A549 (cell line): ENCODE measurements at regions not wholly inside any gene's neighbourhood (a gene's known extent, or its start where the extent isn't known, plus 50 kb on each side); places are given as distances from the start of the nearest gene placed in this dataset.

Experiments
- ATAC-seq, 2 experiments: fragments of 200-7000 bp in 1 of 2; fragments of >200 bp in 1 of 2; cut with Nextera tagmentation in 1 of 2; cut with Tn5 transposase in 1 of 2; 3 replicates each; pipeline versions ENCODE4 v1.8.0 to v1.9.1; 2018 to 2020; ENCODE audit warnings: mild to moderate bottlenecking in 1 of 2, moderate library complexity in 1 of 2
- CTCF ChIA-PET: fragments of 300-600 bp; sonication (Branson Sonifier 250); formaldehyde crosslinking; extraction: SDS; loops from one replicate; lab custom pipeline; 2021; ENCODE audit warnings: antibody characterized with exemption, inconsistent platforms; lab: Yijun Ruan, JAX
- POLR2A ChIA-PET: fragments of 350-600 bp; formaldehyde crosslinking; extraction: SDS; loops from one replicate; lab custom pipeline; 2021; ENCODE audit warnings: antibody characterized with exemption, inconsistent platforms; lab: Yijun Ruan, JAX
- DNase-seq, 2 experiments: peaks; one replicate each; pipeline versions ENCODE4 v3.0.0 to v3.0.0-alpha.2; 2011 to 2016; ENCODE audit warnings: low read depth in 1 of 2, low spot score in 1 of 2
- FAIRE-seq: peaks from 2 replicates; lab custom pipeline; 2011; peaks lifted over from hg19 to GRCh38; lab: Jason Lieb, UNC
- H3K27ac ChIP-seq, 2 experiments: fragments of >200 bp; sonication (Bioruptor Twin); formaldehyde crosslinking; 3 replicates each; pipeline ENCODE4 v1.5.1; 2016 to 2017
- H3K4me1 ChIP-seq: fragments of >200 bp; sonication (Bioruptor Twin); formaldehyde crosslinking; 3 replicates; pipeline ENCODE4 v1.6.1; 2016
- H3K4me2 ChIP-seq: fragments of >200 bp; sonication (Bioruptor Twin); formaldehyde crosslinking; 3 replicates; pipeline ENCODE4 v1.6.1; 2016
- H3K4me3 ChIP-seq: fragments of >200 bp; sonication (Bioruptor Twin); formaldehyde crosslinking; 3 replicates; pipeline ENCODE4 v1.5.1; 2016
- H3K9me3 ChIP-seq: fragments of >200 bp; sonication (Bioruptor Twin); formaldehyde crosslinking; 3 replicates; pipeline ENCODE4 v1.6.1; 2016
- CBX2 ChIP-seq: fragments of 200-600 bp; sonication (generic); IDR thresholded peaks from 2 replicates; pipeline ENCODE4 v1.6.1; 2016; ENCODE audit warnings: low read depth, mild to moderate bottlenecking, borderline replicate concordance
- CBX8 ChIP-seq: fragments of 200-600 bp; sonication (generic); IDR thresholded peaks from 2 replicates; pipeline ENCODE4 v1.6.1; 2016
- EHMT2 ChIP-seq: fragments of 200-600 bp; sonication (generic); IDR thresholded peaks from 2 replicates; pipeline ENCODE4 v1.6.1; 2016; ENCODE audit warnings: antibody characterized with exemption, low read depth, mild to moderate bottlenecking, moderate library complexity
- FOSB ChIP-seq: fragments of 250-450 bp; sonication (Bioruptor Pico); IDR thresholded peaks from 2 replicates; pipeline ENCODE4 v1.5.0; 2020; ENCODE audit warnings: mild to moderate bottlenecking, moderate library complexity
- FOSL2 ChIP-seq, 2 experiments: fragments of 450-650 bp in 1 of 2; fragments of >200 bp in 1 of 2; sonication (Bioruptor Twin) in 1 of 2; formaldehyde crosslinking; IDR thresholded peaks; 2 replicates each; pipeline versions ENCODE4 v1.5.0 to v1.6.1; 2016 to 2020; ENCODE audit warnings: mild to moderate bottlenecking in 1 of 2, moderate library complexity in 1 of 2
- HOXB5 ChIP-seq: fragments of 250-450 bp; sonication (Bioruptor Pico); IDR thresholded peaks from 2 replicates; pipeline ENCODE4 v1.5.0; 2020; ENCODE audit warnings: mild to moderate bottlenecking, moderate library complexity
- RAD21 ChIP-seq, 2 experiments: fragments of >200 bp in 1 of 2; sonication (Bioruptor Twin) in 1 of 2; formaldehyde crosslinking in 1 of 2; IDR thresholded peaks in 1 of 2; conservative IDR thresholded peaks in 1 of 2; 2 replicates in 1 of 2; 3 replicates in 1 of 2; pipeline ENCODE4 v1.6.1; 2012 to 2018; ENCODE audit warnings: inconsistent platforms in 1 of 2
- RCOR1 ChIP-seq: fragments of 150-350 bp; IDR thresholded peaks from 2 replicates; pipeline ENCODE4 v1.6.1; 2014; ENCODE audit warnings: antibody characterized with exemption, low read length, low read depth
- REST ChIP-seq: fragments of 200-600 bp; sonication (generic); IDR thresholded peaks from 2 replicates; pipeline ENCODE4 v1.6.1; 2016; ENCODE audit warnings: antibody characterized with exemption, mild to moderate bottlenecking, moderate library complexity
- RFX5 ChIP-seq: fragments of 450-650 bp; IDR thresholded peaks from 2 replicates; pipeline ENCODE4 v1.7.1; 2014; ENCODE audit warnings: antibody characterized with exemption, mild to moderate bottlenecking, moderate library complexity
- SMC3 ChIP-seq: fragments of >200 bp; sonication (Bioruptor Twin); formaldehyde crosslinking; IDR thresholded peaks from 3 replicates; pipeline ENCODE4 v1.6.1; 2018; ENCODE audit warnings: inconsistent platforms
- USF2 ChIP-seq: fragments of 450-650 bp; IDR thresholded peaks from 2 replicates; pipeline ENCODE4 v1.6.1; 2014; ENCODE audit warnings: antibody characterized with exemption
- ZSCAN20 ChIP-seq: fragments of 250-450 bp; sonication (Bioruptor Pico); IDR thresholded peaks from 2 replicates; pipeline ENCODE4 v1.8.0; 2022; ENCODE audit warnings: mild to moderate bottlenecking, moderate library complexity
- WGBS: methylation state at CpG from one replicate; pipeline ENCODE4 v1.1.6; 2017; ENCODE audit errors: missing lambda C conversion rate; 5-methylcytosine and 5-hydroxymethylcytosine counted together
- TF ChIP-seq, protein P1 (sequence below): fragments of >200 bp; sonication (Bioruptor Twin); formaldehyde crosslinking; IDR thresholded peaks from 3 replicates; pipeline ENCODE4 v1.6.1; 2016
- TF ChIP-seq, protein P2 (sequence below): fragments of 250-450 bp; sonication (Bioruptor Pico); IDR thresholded peaks from 2 replicates; pipeline ENCODE4 v1.5.0; 2020; ENCODE audit warnings: low read depth, mild to moderate bottlenecking, moderate library complexity
- TF ChIP-seq, protein P3 (sequence below): IDR thresholded peaks from 2 replicates; pipeline ENCODE4 v1.6.1; 2012

- TF ChIP-seq, protein P1, sequence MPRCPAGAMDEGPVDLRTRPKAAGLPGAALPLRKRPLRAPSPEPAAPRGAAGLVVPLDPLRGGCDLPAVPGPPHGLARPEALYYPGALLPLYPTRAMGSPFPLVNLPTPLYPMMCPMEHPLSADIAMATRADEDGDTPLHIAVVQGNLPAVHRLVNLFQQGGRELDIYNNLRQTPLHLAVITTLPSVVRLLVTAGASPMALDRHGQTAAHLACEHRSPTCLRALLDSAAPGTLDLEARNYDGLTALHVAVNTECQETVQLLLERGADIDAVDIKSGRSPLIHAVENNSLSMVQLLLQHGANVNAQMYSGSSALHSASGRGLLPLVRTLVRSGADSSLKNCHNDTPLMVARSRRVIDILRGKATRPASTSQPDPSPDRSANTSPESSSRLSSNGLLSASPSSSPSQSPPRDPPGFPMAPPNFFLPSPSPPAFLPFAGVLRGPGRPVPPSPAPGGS = no peak
- TF ChIP-seq FOSL2 (IDR thresholded peaks at IDR 0.05) = no peak
- no peak for TF ChIP-seq FOSL2 (CRISPR knock-in tag; IDR thresholded peaks at IDR 0.05)
These were observed 61.0 kb upstream of the PELI2 start (continued) for GRCh38 chr14:56057071-56057741.

GRCh38 chr14:56057767-56058166, 60.4 kb upstream of the PELI2 start:
- Histone ChIP-seq H3K4me3 (no peak overlapping the region), H3K27ac (no peak overlapping the region)
- CTCF ChIA-PET = no interaction called here
- no peak for FAIRE-seq
- TF ChIP-seq RAD21 (conservative IDR thresholded peaks at IDR 0.05 in 1 of 2, IDR thresholded peaks at IDR 0.05 in 1 of 2) (no peak), RCOR1 (no peak), REST (no peak), CBX8 (no peak), FOSL2 (IDR thresholded peaks at IDR 0.05) (no peak), FOSL2 (CRISPR knock-in tag; IDR thresholded peaks at IDR 0.05) (no peak), CBX2 (no peak), HOXB5 (CRISPR knock-in tag) (no peak), SMC3 (no peak), USF2 (no peak), FOSB (CRISPR knock-in tag) (no peak), EHMT2 (no peak), ZSCAN20 (CRISPR knock-in tag) (no peak), RFX5 (no peak)
- TF ChIP-seq, protein P2, sequence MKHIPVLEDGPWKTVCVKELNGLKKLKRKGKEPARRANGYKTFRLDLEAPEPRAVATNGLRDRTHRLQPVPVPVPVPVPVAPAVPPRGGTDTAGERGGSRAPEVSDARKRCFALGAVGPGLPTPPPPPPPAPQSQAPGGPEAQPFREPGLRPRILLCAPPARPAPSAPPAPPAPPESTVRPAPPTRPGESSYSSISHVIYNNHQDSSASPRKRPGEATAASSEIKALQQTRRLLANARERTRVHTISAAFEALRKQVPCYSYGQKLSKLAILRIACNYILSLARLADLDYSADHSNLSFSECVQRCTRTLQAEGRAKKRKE (CRISPR knock-in tag) = no peak
- TF ChIP-seq, protein P1 = no peak
- TF ChIP-seq, protein P3, sequence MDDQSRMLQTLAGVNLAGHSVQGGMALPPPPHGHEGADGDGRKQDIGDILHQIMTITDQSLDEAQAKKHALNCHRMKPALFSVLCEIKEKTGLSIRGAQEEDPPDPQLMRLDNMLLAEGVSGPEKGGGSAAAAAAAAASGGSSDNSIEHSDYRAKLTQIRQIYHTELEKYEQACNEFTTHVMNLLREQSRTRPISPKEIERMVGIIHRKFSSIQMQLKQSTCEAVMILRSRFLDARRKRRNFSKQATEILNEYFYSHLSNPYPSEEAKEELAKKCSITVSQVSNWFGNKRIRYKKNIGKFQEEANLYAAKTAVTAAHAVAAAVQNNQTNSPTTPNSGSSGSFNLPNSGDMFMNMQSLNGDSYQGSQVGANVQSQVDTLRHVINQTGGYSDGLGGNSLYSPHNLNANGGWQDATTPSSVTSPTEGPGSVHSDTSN = no peak
- TF ChIP-seq, all 56 proteins: peak for 0
- 43% methylated on average over 5 of the region's 5 CpGs for WGBS
- no peak for ATAC-seq
- H3K4me1 ChIP-seq = no peaks in the 10 kb centered on the region
- POLR2A ChIA-PET = no interaction called here
- DNase-seq = no peak
- H3K9me3 ChIP-seq = no peaks in the 10 kb centered on the region
- no peak overlapping the region for H3K4me2 ChIP-seq
